Fibroblast of pulmonary artery (primary cell): ENCODE measurements at regions not wholly inside any gene's neighbourhood (a gene's known extent, or its start where the extent isn't known, plus 50 kb on each side); places are given as distances from the start of the nearest gene placed in this dataset.

Source experiments
- DNase-seq: peaks from one replicate; pipeline ENCODE4 v3.0.0-alpha.2; 2010; ENCODE audit warnings: low read depth
- H3K4me3 ChIP-seq: replicated peaks from 2 replicates; pipeline ENCODE4 v1.5.1; 2011; ENCODE audit warnings: low read depth, mild to moderate bottlenecking, control low read depth, low read length, moderate library complexity
- CTCF ChIP-seq: IDR thresholded peaks from 2 replicates; pipeline ENCODE4 v1.5.1; 2011; ENCODE audit warnings: mild to moderate bottlenecking, control low read depth, low read length, inconsistent platforms; ENCODE audit errors: missing control alignments

- DNase-seq = peak; percentile 68
- no peak overlapping the region for H3K4me3 ChIP-seq
- TF ChIP-seq CTCF = peak; percentile 72
These were observed 154.5 kb upstream of the SLC4A4 start for GRCh38 chr4:71184195-71184781.

DNA sequence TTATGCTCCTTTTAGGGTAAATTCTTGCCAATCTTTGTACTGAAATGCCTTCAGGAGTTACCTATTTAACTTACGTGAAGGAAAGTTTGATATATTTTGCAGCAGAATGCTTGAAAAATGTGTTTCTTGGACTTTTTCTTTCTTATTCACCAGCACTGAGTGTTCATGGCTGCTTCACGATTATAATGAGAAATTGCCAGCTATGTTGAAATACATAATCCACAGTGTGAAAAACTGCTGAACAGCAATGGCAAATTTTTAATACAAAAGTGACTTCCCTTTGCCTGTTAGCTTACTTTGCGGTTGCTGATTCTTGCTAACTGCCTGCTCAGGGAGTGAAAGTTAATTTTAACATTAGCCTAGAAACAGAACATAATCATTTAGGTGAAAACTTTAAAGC is 153.8 kb upstream of the SLC4A4 start:
- no peak overlapping the region for H3K4me3 ChIP-seq
- no peak for DNase-seq
- TF ChIP-seq CTCF = no peak

DNA sequence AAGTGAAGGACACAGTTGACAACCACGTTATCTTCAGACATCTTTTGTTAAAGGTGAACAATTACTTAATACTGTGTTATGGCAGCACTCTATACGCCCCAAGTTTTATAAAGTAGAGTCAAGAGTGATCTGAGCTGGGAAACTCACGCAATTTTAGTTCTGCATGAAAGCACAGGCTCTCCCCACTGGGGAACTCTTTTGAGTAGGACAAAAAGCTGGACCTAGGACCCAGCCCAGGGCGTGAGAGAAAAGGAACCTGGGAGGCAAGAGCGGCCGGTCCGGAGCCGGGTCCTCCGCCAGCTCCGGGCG is 152.6 kb upstream of the SLC4A4 start:
- no peak for DNase-seq
- H3K4me3 ChIP-seq = peak overlapping the region; percentile 65
- no peak for TF ChIP-seq CTCF

- peak overlapping the region; percentile 65 for H3K4me3 ChIP-seq
- TF ChIP-seq CTCF = no peak
- DNase-seq = no peak
These were observed 152.0 kb upstream of the SLC4A4 start for GRCh38 chr4:71186566-71187403.

GRCh38 chr4:71187404-71188155 is 151.2 kb upstream of the SLC4A4 start:
- no peak for TF ChIP-seq CTCF
- no peak for DNase-seq

GRCh38 chr4:71188156-71188640 is 150.6 kb upstream of the SLC4A4 start:
- no peak for TF ChIP-seq CTCF
- H3K4me3 ChIP-seq = peak overlapping the region; percentile 65
- DNase-seq = no peak

More at GRCh38 chr4:71187404-71188155, 151.2 kb upstream of the SLC4A4 start:
- H3K4me3 ChIP-seq = peak overlapping the region; percentile 65
